Caco-2 (cell line): ENCODE measurements at regions not wholly inside any gene's neighbourhood (a gene's known extent, or its start where the extent isn't known, plus 50 kb on each side); places are given as distances from the start of the nearest gene placed in this dataset.
"Not testable (repeated sequence)": the region's sequence is repeated elsewhere in the genome, so short reads cannot be mapped to it uniquely, and the experiment has no call there.

ENCODE experiments used
- BruUV-seq: library from RNA; stranded (reverse); fragments of 400-500 nt; replicated peaks from 2 replicates; lab custom pipeline; 2021; lab: Mats Ljungman, UMichigan
- CTCF ChIA-PET: fragments of 300-600 bp; sonication (Branson Sonifier 250); formaldehyde crosslinking; loops from one replicate; lab custom pipeline; 2022; ENCODE audit warnings: antibody characterized with exemption; lab: Charles Lee
- POLR2A ChIA-PET: fragments of 300-600 bp; sonication (Branson Sonifier 250); formaldehyde crosslinking; loops from one replicate; lab custom pipeline; 2022; ENCODE audit warnings: antibody characterized with exemption; lab: Charles Lee
- DNase-seq, 2 experiments: peaks; one replicate each; pipeline versions ENCODE4 v3.0.0 to v3.0.0-alpha.2; 2020 to 2022
- H3K27me3 ChIP-seq: replicated peaks from 2 replicates; pipeline ENCODE4 v1.6.0; 2011; ENCODE audit warnings: low read length; ENCODE audit not compliant: control insufficient read depth, insufficient read depth
- H3K36me3 ChIP-seq: 2 replicates; pipeline ENCODE4 v1.5.1; 2011; ENCODE audit warnings: low read length; ENCODE audit not compliant: control insufficient read depth, insufficient read depth
- H3K4me1 ChIP-seq: fragments of 250-450 bp; sonication (Bioruptor Pico); 2 replicates; pipeline ENCODE4 v1.5.1; 2020; ENCODE audit warnings: mild to moderate bottlenecking
- H3K4me3 ChIP-seq: 2 replicates; pipeline ENCODE4 v1.5.1; 2011; ENCODE audit warnings: low read depth, mild to moderate bottlenecking, control low read depth, low read length
- H3K9me3 ChIP-seq: fragments of 250-450 bp; sonication (Bioruptor Pico); 2 replicates; pipeline ENCODE4 v1.5.1; 2020; ENCODE audit warnings: mild to moderate bottlenecking, moderate library complexity
- H3K27ac Mint-ChIP-seq: one replicate; pipeline ENCODE4 v1.8.0; 2022; ENCODE audit warnings: mixed read lengths; ENCODE audit not compliant: unreplicated experiment
- H3K27me3 Mint-ChIP-seq: one replicate; pipeline ENCODE4 v1.8.0; 2022; ENCODE audit warnings: mixed read lengths; ENCODE audit not compliant: insufficient read depth, unreplicated experiment
- H3K36me3 Mint-ChIP-seq: one replicate; pipeline ENCODE4 v1.8.0; 2022; ENCODE audit warnings: mild to moderate bottlenecking, mixed read lengths; ENCODE audit not compliant: insufficient read depth, unreplicated experiment
- H3K4me1 Mint-ChIP-seq: one replicate; pipeline ENCODE4 v1.8.0; 2022; ENCODE audit warnings: low read depth, mixed read lengths; ENCODE audit not compliant: unreplicated experiment
- H3K4me3 Mint-ChIP-seq: one replicate; pipeline ENCODE4 v1.8.0; 2022; ENCODE audit warnings: mild to moderate bottlenecking, moderate library complexity, mixed read lengths; ENCODE audit not compliant: unreplicated experiment
- H3K9me3 Mint-ChIP-seq: one replicate; pipeline ENCODE4 v1.8.0; 2022; ENCODE audit warnings: mixed read lengths; ENCODE audit not compliant: unreplicated experiment
- CTCF ChIP-seq, 2 experiments: fragments of 200-600 bp in 1 of 2; IDR thresholded peaks; 1 replicate in 1 of 2; 2 replicates in 1 of 2; pipeline versions ENCODE4 v1.5.1 to v1.8.0; 2011 to 2022; ENCODE audit warnings: antibody characterized with exemption in 1 of 2, control low read depth in 1 of 2, inconsistent platforms in 1 of 2, low read depth in 1 of 2, low read length in 1 of 2, mild to moderate bottlenecking in 1 of 2, moderate library complexity in 1 of 2; ENCODE audit not compliant: insufficient read depth in 1 of 2, severe bottlenecking in 1 of 2, unreplicated experiment in 1 of 2
- intact Hi-C: fragments of 100-400 bp; cut with micrococcal nuclease; formaldehyde crosslinking; loops from one replicate; pipeline ENCODE4 v1.10.0; 2022; ENCODE audit not compliant: unreplicated experiment

GRCh38 chr3:130203633-130204032, 122.0 kb downstream of the ALG1L2 start:
- H3K4me3 Mint-ChIP-seq, H3K27me3 ChIP-seq, H3K9me3 ChIP-seq, DNase-seq, H3K4me3 ChIP-seq, H3K27me3 Mint-ChIP-seq, H3K4me1 Mint-ChIP-seq, CTCF ChIA-PET, POLR2A ChIA-PET, BruUV-seq, H3K27ac Mint-ChIP-seq, H3K36me3 ChIP-seq, intact Hi-C loops, H3K4me1 ChIP-seq, H3K36me3 Mint-ChIP-seq, H3K9me3 Mint-ChIP-seq: not testable (repeated sequence)

GRCh38 chr3:130227540-130227939, 117.9 kb upstream of the COL6A5 start:
- no peaks in the 10 kb centered on the region for H3K36me3 Mint-ChIP-seq
- no peaks in the 10 kb centered on the region; the same call in 1 of the 2 replicates for H3K27me3 ChIP-seq
- peaks cover 4% of the 10 kb centered on the region for H3K4me1 Mint-ChIP-seq
- POLR2A ChIA-PET: no interaction called here
- no peaks in the 10 kb centered on the region for H3K4me1 ChIP-seq
- H3K4me3 ChIP-seq: no peak overlapping the region
- H3K9me3 Mint-ChIP-seq: no peaks in the 10 kb centered on the region
- H3K9me3 ChIP-seq: no peaks in the 10 kb centered on the region
- no peak for DNase-seq
- H3K27me3 Mint-ChIP-seq: peaks cover 15% of the 10 kb centered on the region
- TF ChIP-seq CTCF (IDR thresholded peaks at IDR 0.05; ENCODE audit: insufficient read depth in 1 of 2, low read depth in 1 of 2, low read length in 1 of 2, severe bottlenecking in 1 of 2, unreplicated experiment in 1 of 2): no peak
- H3K27ac Mint-ChIP-seq: no peak overlapping the region
- CTCF ChIA-PET: no interaction called here
- intact Hi-C loops: no loop called here
- BruUV-seq: no TSS peak
- H3K4me3 Mint-ChIP-seq: no peak overlapping the region
- no peaks in the 10 kb centered on the region for H3K36me3 ChIP-seq

- intact Hi-C loops: loop anchor here (1.0 to 5.0 kb wide), 3 partner anchors 88 to 301 kb away; no protein-coding TSS in a partner anchor
- Mint-ChIP-seq H3K9me3 (no peaks in the 10 kb centered on the region), H3K27ac (no peak overlapping the region), H3K27me3 (peaks cover 5% of the 10 kb centered on the region), H3K4me3 (no peak overlapping the region), H3K36me3 (no peaks in the 10 kb centered on the region), H3K4me1 (no peaks in the 10 kb centered on the region)
- Histone ChIP-seq H3K4me3 (no peak overlapping the region), H3K4me1 (no peaks in the 10 kb centered on the region), H3K36me3 (no peaks in the 10 kb centered on the region), H3K27me3 (no peaks in the 10 kb centered on the region), H3K9me3 (no peaks in the 10 kb centered on the region)
- CTCF ChIA-PET: no interaction called here
- peak; percentile 45 to 60 for DNase-seq
- POLR2A ChIA-PET: interaction anchor here (0.6 kb wide), 1 partner anchor 255 kb away, joined by 3 read pairs; no protein-coding TSS in a partner anchor
- TF ChIP-seq CTCF (IDR thresholded peaks at IDR 0.05; ENCODE audit: insufficient read depth in 1 of 2, low read depth in 1 of 2, low read length in 1 of 2, severe bottlenecking in 1 of 2, unreplicated experiment in 1 of 2): peak; percentile 43 to 57
- BruUV-seq: no TSS peak
Observed at GRCh38 chr3:130242850-130243569, 102.5 kb upstream of the COL6A5 start.
